K562 (cell line): ENCODE measurements at regions not wholly inside any gene's neighbourhood (a gene's known extent, or its start where the extent isn't known, plus 50 kb on each side); places are given as distances from the start of the nearest gene placed in this dataset.

Experiments
- ATAC-seq: fragments of 200-7000 bp; cut with Tn5 transposase; 3 replicates; pipeline ENCODE4 v1.9.1; 2020; ENCODE audit warnings: moderate library complexity
- BruUV-seq: library from RNA; stranded (reverse); fragments of 400-500 nt; replicated peaks from 2 replicates; lab custom pipeline; 2021; lab: Mats Ljungman, UMichigan
- CTCF ChIA-PET: fragments of 300-600 bp; formaldehyde crosslinking; extraction: SDS; loops from one replicate; lab custom pipeline; 2021; ENCODE audit warnings: low intra/inter-chr PET ratio; lab: Yijun Ruan, JAX
- POLR2A ChIA-PET: fragments of 300-600, 350-650 bp; sonication (Branson Sonifier 250); formaldehyde crosslinking; extraction: SDS; loops from one replicate; lab custom pipeline; 2021; ENCODE audit warnings: antibody characterized with exemption, inconsistent platforms; lab: Yijun Ruan, JAX
- DNase-seq, 4 experiments: peaks; one replicate each; pipeline versions ENCODE4 v3.0.0 to v3.0.0-alpha.2; 2011 to 2018; ENCODE audit warnings: low spot score in 3 of 4, mixed read lengths in 3 of 4; ENCODE audit errors: extremely low read depth in 1 of 4
- FAIRE-seq: peaks from 2 replicates; lab custom pipeline; 2011; peaks lifted over from hg19 to GRCh38; lab: Jason Lieb, UNC
- H2AFZ ChIP-seq: 2 replicates; pipeline ENCODE4 v1.6.0; 2011; ENCODE audit warnings: low read depth, low read length, control low read depth, inconsistent platforms
- H3K27ac ChIP-seq: fragments of 200-600 bp; 3 replicates; pipeline ENCODE4 v1.8.0; 2011; ENCODE audit warnings: low read depth, mild to moderate bottlenecking, control low read depth, inconsistent platforms, low read length, moderate library complexity, mixed read lengths; ENCODE audit errors: extremely low read depth
- H3K27me3 ChIP-seq, 2 experiments: fragments of 300-600 bp in 1 of 2; 2 replicates in 1 of 2; 3 replicates in 1 of 2; pipeline versions ENCODE4 v1.6.0 to v1.8.0; 2011; ENCODE audit warnings: inconsistent platforms in 2 of 2, low read length in 2 of 2, mild to moderate bottlenecking in 1 of 2, mixed read lengths in 1 of 2, moderate library complexity in 1 of 2; ENCODE audit not compliant: control insufficient read depth in 2 of 2, insufficient read depth in 2 of 2
- H3K36me3 ChIP-seq: fragments of 300-600 bp; 3 replicates; pipeline ENCODE4 v1.8.0; 2011; ENCODE audit warnings: mild to moderate bottlenecking, low read length, inconsistent platforms; ENCODE audit not compliant: control insufficient read depth, insufficient read depth
- H3K4me1 ChIP-seq, 2 experiments: fragments of 200-600 bp in 1 of 2; replicated peaks in 1 of 2; 2 replicates in 1 of 2; 3 replicates in 1 of 2; pipeline versions ENCODE4 v1.5.1 to v1.8.0; 2011; ENCODE audit warnings: inconsistent platforms in 2 of 2, low read length in 2 of 2, mild to moderate bottlenecking in 1 of 2, mixed read lengths in 1 of 2, moderate library complexity in 1 of 2; ENCODE audit not compliant: control insufficient read depth in 2 of 2, insufficient read depth in 2 of 2
- H3K4me2 ChIP-seq: 2 replicates; pipeline ENCODE4 v1.6.1; 2011; ENCODE audit warnings: low read length, control low read depth, inconsistent platforms, mixed read lengths; ENCODE audit not compliant: insufficient read depth
- H3K4me3 ChIP-seq: fragments of 200-600 bp; sonication (generic), shearing (Covaris generic); 2 replicates; pipeline ENCODE4 v1.5.1; 2016; ENCODE audit warnings: control low read depth, inconsistent platforms
- H3K79me2 ChIP-seq: fragments of 200-600 bp; 3 replicates; pipeline ENCODE4 v1.8.0; 2011; ENCODE audit warnings: low read length, inconsistent platforms; ENCODE audit not compliant: control insufficient read depth, insufficient read depth
- H3K9ac ChIP-seq, 2 experiments: 2 replicates each; pipeline versions ENCODE4 v1.6.0 to v1.6.1; 2011; ENCODE audit warnings: low read depth in 2 of 2, low read length in 2 of 2, control low read depth in 1 of 2, inconsistent platforms in 1 of 2, mild to moderate bottlenecking in 1 of 2, mixed read lengths in 1 of 2; ENCODE audit not compliant: insufficient read depth in 1 of 2
- H3K9me1 ChIP-seq: one replicate; pipeline ENCODE4 v1.6.0; 2011; ENCODE audit warnings: inconsistent platforms, mild to moderate bottlenecking, low read length, moderate library complexity; ENCODE audit not compliant: control insufficient read depth, insufficient read depth
- H3K9me3 ChIP-seq: replicated peaks from 2 replicates; pipeline ENCODE4 v1.5.1; 2011; ENCODE audit warnings: low read depth, low read length, inconsistent platforms; ENCODE audit not compliant: control insufficient read depth, insufficient read depth
- H4K20me1 ChIP-seq: replicated peaks from 2 replicates; pipeline ENCODE4 v1.6.1; 2011; ENCODE audit warnings: low read length, inconsistent platforms, mixed read lengths; ENCODE audit not compliant: control insufficient read depth, insufficient read depth
- GTF2E2 ChIP-seq: fragments of 200-800 bp; sonication (Bioruptor generic); IDR thresholded peaks from 2 replicates; pipeline ENCODE4 v1.6.1; 2016; ENCODE audit warnings: missing genetic modification characterization, missing compliant biosample characterization
- HMG20A ChIP-seq: fragments of 450-650 bp; formaldehyde crosslinking; conservative IDR thresholded peaks from 2 replicates; pipeline ENCODE4 v1.4.0; 2020; ENCODE audit warnings: mild to moderate bottlenecking, mixed read lengths
- LEF1 ChIP-seq: fragments of 450-650 bp; IDR thresholded peaks from 2 replicates; pipeline ENCODE4 v1.6.1; 2016; ENCODE audit warnings: mild to moderate bottlenecking
- SAFB ChIP-seq: fragments of 200-400 bp; formaldehyde crosslinking; IDR thresholded peaks from 2 replicates; pipeline ENCODE4 v1.6.1; 2017; ENCODE audit warnings: low read depth, low read length, borderline replicate concordance
- TCF7L2 ChIP-seq: fragments of 150-350 bp; IDR thresholded peaks from 2 replicates; pipeline ENCODE4 v1.6.1; 2016; ENCODE audit warnings: low read depth, mild to moderate bottlenecking, low read length, moderate library complexity
- TFE3 ChIP-seq: fragments of 450-650 bp; formaldehyde crosslinking; IDR thresholded peaks from 2 replicates; pipeline ENCODE4 v1.4.0; 2020; ENCODE audit warnings: mild to moderate bottlenecking, mixed read lengths
- ZNF175 ChIP-seq: fragments of 200-800 bp; sonication (Bioruptor generic); IDR thresholded peaks from 2 replicates; pipeline ENCODE4 v1.6.1; 2016; ENCODE audit warnings: low read depth, mild to moderate bottlenecking, missing genetic modification characterization, missing compliant biosample characterization
- ZNF384 ChIP-seq: IDR thresholded peaks from 2 replicates; pipeline ENCODE4 v1.6.1; 2012; ENCODE audit warnings: low read depth, low read length, improper control_type of control experiment
- ZNF408 ChIP-seq: fragments of 250-450 bp; sonication (Bioruptor Pico); IDR thresholded peaks from 2 replicates; pipeline ENCODE4 v1.4.0; 2020; ENCODE audit warnings: low read depth, mild to moderate bottlenecking, moderate library complexity
- WGBS: fragments of 100-300 bp; shearing (Covaris generic); methylation state at CpG from one replicate; pipeline ENCODE4 v1.1.6; 2016; ENCODE audit warnings: low coverage, mixed read lengths; ENCODE audit not compliant: insufficient coverage; ENCODE audit errors: missing lambda C conversion rate; 5-methylcytosine and 5-hydroxymethylcytosine counted together
- in situ Hi-C: fragments of 300-500 bp; cut with MboI; formaldehyde crosslinking; loops from 4 replicates; pipeline ENCODE4 v1.15.0; 2018; ENCODE audit warnings: inconsistent platforms, mixed read lengths
- intact Hi-C: fragments of 100-400 bp; cut with micrococcal nuclease; formaldehyde crosslinking; loops from 2 replicates; pipeline ENCODE4 v1.14.2; 2022
- TF ChIP-seq, protein P1 (sequence below): fragments of 450-650 bp; IDR thresholded peaks from 2 replicates; pipeline ENCODE4 v1.6.1; 2016
- TF ChIP-seq, protein P2 (sequence below): sonication (generic); formaldehyde crosslinking; IDR thresholded peaks from 2 replicates; pipeline ENCODE4 v1.8.1; 2022; ENCODE audit warnings: missing genetic modification reagents
- TF ChIP-seq, protein P3 (sequence below): fragments of 450-650 bp; IDR thresholded peaks from 2 replicates; pipeline ENCODE4 v1.6.1; 2014; ENCODE audit warnings: low read depth, mild to moderate bottlenecking, moderate library complexity, borderline replicate concordance

DNA sequence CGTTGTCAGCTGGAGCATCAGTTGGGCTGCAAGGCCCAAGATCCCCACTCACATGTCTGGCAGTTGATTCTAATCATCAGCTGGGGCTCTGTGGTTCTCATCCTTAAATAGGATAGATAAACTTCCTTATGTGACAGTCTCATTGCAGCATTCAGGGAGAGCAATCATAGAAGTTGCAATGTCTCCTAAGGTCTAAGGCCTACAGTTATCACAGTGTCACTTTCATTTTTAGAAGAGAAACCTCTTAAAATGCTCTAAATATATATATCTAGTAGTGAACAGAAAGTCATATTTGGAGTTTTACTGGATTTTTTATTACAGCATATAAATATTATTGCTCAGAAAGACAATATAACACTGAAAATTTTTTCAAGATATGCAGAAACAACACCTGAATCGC is 226.0 kb upstream of the PPP1R2C start:
- Histone ChIP-seq H4K20me1 (no peaks in the 10 kb centered on the region), H3K4me3 (no peak overlapping the region), H2AFZ (no peak overlapping the region), H3K4me1 (no peaks in the 10 kb centered on the region), H3K79me2 (no peaks in the 10 kb centered on the region), H3K4me2 (no peak overlapping the region), H3K27ac (no peak overlapping the region), H3K9me1 (no peaks in the 10 kb centered on the region), H3K9ac (no peak overlapping the region), H3K36me3 (no peaks in the 10 kb centered on the region), H3K9me3 (0 out of 2 replicates have a peak, but pooled peaks cover 2% of the 10 kb centered on the region), H3K27me3 (no peaks in the 10 kb centered on the region)
- BruUV-seq = no TSS peak
- intact Hi-C loops = no loop called here
- in situ Hi-C loops = no loop called here
- ChIA-PET POLR2A (no interaction called here), CTCF (no interaction called here)
- FAIRE-seq = no peak
- TF ChIP-seq SAFB (no peak), HMG20A (no peak)
- DNase-seq = no peak
- 0% methylated on average over 2 of the region's 2 CpGs for WGBS
- no peak for ATAC-seq

- ChIA-PET POLR2A (no interaction called here), CTCF (no interaction called here)
- ATAC-seq (no peak), DNase-seq (no peak), FAIRE-seq (no peak)
- Histone ChIP-seq H2AFZ (no peak overlapping the region), H3K79me2 (no peaks in the 10 kb centered on the region), H3K4me3 (no peak overlapping the region), H3K4me2 (no peak overlapping the region), H3K36me3 (no peaks in the 10 kb centered on the region), H4K20me1 (no peaks in the 10 kb centered on the region), H3K9me1 (no peaks in the 10 kb centered on the region), H3K27ac (no peak overlapping the region), H3K27me3 (no peaks in the 10 kb centered on the region), H3K4me1 (no peaks in the 10 kb centered on the region), H3K9ac (no peak overlapping the region), H3K9me3 (0 out of 2 replicates have a peak, but pooled peaks cover 2% of the 10 kb centered on the region)
- in situ Hi-C loops = no loop called here
- intact Hi-C loops = no loop called here
- WGBS = 0% methylated on average over 3 of the region's 3 CpGs
- no TSS peak for BruUV-seq
- TF ChIP-seq TFE3 (CRISPR knock-in tag) (no peak), ZNF175 (CRISPR knock-in tag) (no peak), LEF1 (no peak), TCF7L2 (no peak), ZNF384 (no peak), GTF2E2 (tag) (no peak), ZNF408 (no peak)
- TF ChIP-seq, protein P1, sequence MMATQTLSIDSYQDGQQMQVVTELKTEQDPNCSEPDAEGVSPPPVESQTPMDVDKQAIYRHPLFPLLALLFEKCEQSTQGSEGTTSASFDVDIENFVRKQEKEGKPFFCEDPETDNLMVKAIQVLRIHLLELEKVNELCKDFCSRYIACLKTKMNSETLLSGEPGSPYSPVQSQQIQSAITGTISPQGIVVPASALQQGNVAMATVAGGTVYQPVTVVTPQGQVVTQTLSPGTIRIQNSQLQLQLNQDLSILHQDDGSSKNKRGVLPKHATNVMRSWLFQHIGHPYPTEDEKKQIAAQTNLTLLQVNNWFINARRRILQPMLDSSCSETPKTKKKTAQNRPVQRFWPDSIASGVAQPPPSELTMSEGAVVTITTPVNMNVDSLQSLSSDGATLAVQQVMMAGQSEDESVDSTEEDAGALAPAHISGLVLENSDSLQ = no peak
- TF ChIP-seq, protein P2, sequence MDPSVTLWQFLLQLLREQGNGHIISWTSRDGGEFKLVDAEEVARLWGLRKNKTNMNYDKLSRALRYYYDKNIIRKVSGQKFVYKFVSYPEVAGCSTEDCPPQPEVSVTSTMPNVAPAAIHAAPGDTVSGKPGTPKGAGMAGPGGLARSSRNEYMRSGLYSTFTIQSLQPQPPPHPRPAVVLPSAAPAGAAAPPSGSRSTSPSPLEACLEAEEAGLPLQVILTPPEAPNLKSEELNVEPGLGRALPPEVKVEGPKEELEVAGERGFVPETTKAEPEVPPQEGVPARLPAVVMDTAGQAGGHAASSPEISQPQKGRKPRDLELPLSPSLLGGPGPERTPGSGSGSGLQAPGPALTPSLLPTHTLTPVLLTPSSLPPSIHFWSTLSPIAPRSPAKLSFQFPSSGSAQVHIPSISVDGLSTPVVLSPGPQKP (CRISPR knock-in tag) = no peak
- TF ChIP-seq, protein P3, sequence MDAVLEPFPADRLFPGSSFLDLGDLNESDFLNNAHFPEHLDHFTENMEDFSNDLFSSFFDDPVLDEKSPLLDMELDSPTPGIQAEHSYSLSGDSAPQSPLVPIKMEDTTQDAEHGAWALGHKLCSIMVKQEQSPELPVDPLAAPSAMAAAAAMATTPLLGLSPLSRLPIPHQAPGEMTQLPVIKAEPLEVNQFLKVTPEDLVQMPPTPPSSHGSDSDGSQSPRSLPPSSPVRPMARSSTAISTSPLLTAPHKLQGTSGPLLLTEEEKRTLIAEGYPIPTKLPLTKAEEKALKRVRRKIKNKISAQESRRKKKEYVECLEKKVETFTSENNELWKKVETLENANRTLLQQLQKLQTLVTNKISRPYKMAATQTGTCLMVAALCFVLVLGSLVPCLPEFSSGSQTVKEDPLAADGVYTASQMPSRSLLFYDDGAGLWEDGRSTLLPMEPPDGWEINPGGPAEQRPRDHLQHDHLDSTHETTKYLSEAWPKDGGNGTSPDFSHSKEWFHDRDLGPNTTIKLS = no peak
These were observed 227.6 kb upstream of the PPP1R2C start for GRCh38 chrX:43005561-43005960.
